Neural cell (in vitro differentiated cells): ENCODE measurements at regions not wholly inside any gene's neighbourhood (a gene's known extent, or its start where the extent isn't known, plus 50 kb on each side); places are given as distances from the start of the nearest gene placed in this dataset.

Experiments used
- H2AFZ ChIP-seq: fragments of 200-600, 300-800 bp; sonication (generic), shearing (Covaris generic); 2 replicates; pipeline ENCODE4 v1.6.0; 2014; ENCODE audit warnings: low read depth, mild to moderate bottlenecking, antibody characterized with exemption, low read length, moderate library complexity
- H3F3A ChIP-seq: fragments of 200-600 bp; shearing (Covaris generic); 2 replicates; pipeline ENCODE4 v1.6.1; 2016; ENCODE audit warnings: mild to moderate bottlenecking, moderate library complexity, mixed read lengths, antibody characterized with exemption, low read length; ENCODE audit not compliant: insufficient read depth, poor library complexity, severe bottlenecking
- H3K27ac ChIP-seq: fragments of 200-600, 300-800 bp; sonication (generic), shearing (Covaris generic); 2 replicates; pipeline ENCODE4 v1.5.1; 2014; ENCODE audit warnings: mild to moderate bottlenecking, low read length, moderate library complexity
- H3K27me3 ChIP-seq: fragments of 300-800, 200-600 bp; sonication (generic), shearing (Covaris generic); 2 replicates; pipeline ENCODE4 v1.6.0; 2014; ENCODE audit warnings: mild to moderate bottlenecking, low read depth, low read length, moderate library complexity; ENCODE audit not compliant: insufficient read depth
- H3K36me3 ChIP-seq: fragments of 300-800, 200-600 bp; sonication (generic), shearing (Covaris generic); 2 replicates; pipeline ENCODE4 v1.5.1; 2014; ENCODE audit warnings: mild to moderate bottlenecking, antibody characterized with exemption, low read length, moderate library complexity; ENCODE audit not compliant: insufficient read depth
- H3K4me2 ChIP-seq: fragments of 300-800, 200-600 bp; sonication (generic), shearing (Covaris generic); 2 replicates; pipeline ENCODE4 v1.6.0; 2014; ENCODE audit warnings: mild to moderate bottlenecking, low read length
- H3K4me3 ChIP-seq: fragments of 300-800, 200-600 bp; sonication (generic), shearing (Covaris generic); 2 replicates; pipeline ENCODE4 v1.5.1; 2014; ENCODE audit warnings: mild to moderate bottlenecking, low read length, moderate library complexity
- H3K79me2 ChIP-seq: fragments of 200-600 bp; shearing (Covaris generic); replicated peaks from 2 replicates; pipeline ENCODE4 v1.6.0; 2014; ENCODE audit warnings: mild to moderate bottlenecking, low read length, moderate library complexity; ENCODE audit not compliant: insufficient read depth
- H3K9ac ChIP-seq: fragments of 300-800, 200-600 bp; sonication (generic), shearing (Covaris generic); 2 replicates; pipeline ENCODE4 v1.6.1; 2016; ENCODE audit warnings: mild to moderate bottlenecking, low read length, mixed read lengths
- H3K9me2 ChIP-seq: fragments of 200-600 bp; shearing (Covaris generic); 2 replicates; pipeline ENCODE4 v1.6.1; 2016; ENCODE audit warnings: mild to moderate bottlenecking, low read length, mixed read lengths; ENCODE audit not compliant: insufficient read depth
- H3K9me3 ChIP-seq: fragments of 200-600, 300-800 bp; sonication (generic), shearing (Covaris generic); 2 replicates; pipeline ENCODE4 v1.6.1; 2016; ENCODE audit warnings: mild to moderate bottlenecking, mixed run types, low read length, moderate library complexity, mixed read lengths
- H4K20me1 ChIP-seq: fragments of 200-600 bp; shearing (Covaris generic); 2 replicates; pipeline ENCODE4 v1.6.1; 2016; ENCODE audit warnings: mild to moderate bottlenecking, mixed run types; ENCODE audit not compliant: insufficient read depth
- EP300 ChIP-seq: fragments of 450-650 bp; conservative IDR thresholded peaks from 2 replicates; pipeline ENCODE4 v1.6.1; 2014; ENCODE audit warnings: antibody characterized with exemption, mild to moderate bottlenecking, moderate library complexity; ENCODE audit not compliant: poor library complexity, severe bottlenecking
- EZH2 ChIP-seq: fragments of 200-600, 300-800 bp; shearing (Covaris generic), sonication (generic); IDR thresholded peaks from 2 replicates; pipeline ENCODE4 v1.6.1; 2014; ENCODE audit warnings: antibody characterized with exemption, low read length, borderline replicate concordance, mild to moderate bottlenecking; ENCODE audit not compliant: insufficient read depth, poor library complexity, severe bottlenecking
- MXI1 ChIP-seq: fragments of 450-650 bp; conservative IDR thresholded peaks from 2 replicates; pipeline ENCODE4 v1.6.1; 2014; ENCODE audit warnings: antibody characterized with exemption, mild to moderate bottlenecking; ENCODE audit not compliant: poor library complexity, severe bottlenecking
- POLR2AphosphoS5 ChIP-seq: IDR thresholded peaks from 2 replicates; pipeline ENCODE4 v1.6.1; 2012
- RAD21 ChIP-seq: fragments of 450-650 bp; conservative IDR thresholded peaks from 2 replicates; pipeline ENCODE4 v1.6.1; 2014; ENCODE audit warnings: antibody characterized with exemption, mild to moderate bottlenecking, moderate library complexity
- SMC3 ChIP-seq: fragments of 450-650 bp; conservative IDR thresholded peaks from 2 replicates; pipeline ENCODE4 v1.6.1; 2014; ENCODE audit warnings: antibody characterized with exemption, mild to moderate bottlenecking, moderate library complexity; ENCODE audit not compliant: poor library complexity
- TAF1 ChIP-seq: IDR thresholded peaks from 2 replicates; pipeline ENCODE4 v1.6.1; 2012; ENCODE audit warnings: low read depth
- TF ChIP-seq, protein P1 (sequence below): fragments of 450-650 bp; IDR thresholded peaks from 2 replicates; pipeline ENCODE4 v1.5.1; 2014; ENCODE audit warnings: antibody characterized with exemption, mild to moderate bottlenecking, moderate library complexity; ENCODE audit not compliant: poor library complexity, severe bottlenecking
- TF ChIP-seq, protein P2 (sequence below): IDR thresholded peaks from 2 replicates; pipeline ENCODE4 v1.6.1; 2012; ENCODE audit warnings: borderline replicate concordance

DNA sequence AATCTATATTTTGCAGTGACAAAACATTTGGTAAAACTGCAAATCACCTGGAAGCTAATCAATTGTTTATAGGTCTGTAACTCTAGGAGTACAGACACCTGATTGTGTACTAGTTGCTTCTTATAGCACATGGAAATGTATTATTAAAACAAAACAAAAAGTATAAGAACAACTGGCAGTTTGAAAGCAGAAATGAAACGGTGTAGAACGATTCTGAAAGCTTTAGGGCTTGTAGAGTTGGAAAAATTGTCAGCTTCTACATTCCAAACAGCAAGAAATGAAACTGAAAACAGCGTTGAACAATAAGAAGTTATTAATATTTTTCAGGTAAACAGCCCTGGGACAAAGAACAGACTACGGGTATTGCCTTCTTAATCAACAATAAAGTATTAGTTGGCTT, 273.3 kb downstream of the OLFM3 start:
- Histone ChIP-seq H2AFZ (no peak overlapping the region), H3K27ac (no peak overlapping the region), H3K36me3 (no peaks in the 10 kb centered on the region), H3K9me2 (no peaks in the 10 kb centered on the region), H3K4me2 (no peak overlapping the region), H3K4me3 (no peak overlapping the region), H3K79me2 (no peaks in the 10 kb centered on the region), H3F3A (no peaks in the 10 kb centered on the region), H3K27me3 (no peaks in the 10 kb centered on the region), H3K9me3 (no peaks in the 10 kb centered on the region), H4K20me1 (no peaks in the 10 kb centered on the region), H3K9ac (no peak overlapping the region)
- no peak for TF ChIP-seq RAD21

DNA sequence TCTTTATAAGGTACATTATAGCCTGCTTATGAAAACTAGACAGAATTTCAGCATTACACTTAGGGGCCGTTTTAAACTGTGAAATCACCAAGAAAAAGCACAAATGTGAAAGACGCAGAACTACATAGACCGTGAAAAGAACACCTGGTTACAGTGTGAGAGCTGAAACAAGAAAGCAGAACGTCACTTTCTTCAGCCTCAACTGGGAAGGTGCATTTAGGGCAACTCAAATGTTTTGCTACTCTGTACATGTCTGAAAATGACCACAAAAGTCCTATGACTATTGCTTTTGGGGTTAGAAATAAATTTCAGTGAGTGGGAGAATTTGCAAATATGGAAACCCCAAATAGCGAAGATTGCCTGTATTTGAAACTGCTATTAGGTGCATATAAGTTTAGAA, 268.7 kb downstream of the OLFM3 start:
- H3K27ac ChIP-seq: no peak overlapping the region
- no peak overlapping the region for H3K4me2 ChIP-seq
- H3K4me3 ChIP-seq: no peak overlapping the region
- H3K9me2 ChIP-seq: no peaks in the 10 kb centered on the region
- no peaks in the 10 kb centered on the region for H3K79me2 ChIP-seq
- no peaks in the 10 kb centered on the region for H3K36me3 ChIP-seq
- no peak overlapping the region for H3K9ac ChIP-seq
- TF ChIP-seq SMC3: no peak
- TF ChIP-seq EP300: no peak
- TF ChIP-seq EZH2: no peak
- TF ChIP-seq, protein P1, sequence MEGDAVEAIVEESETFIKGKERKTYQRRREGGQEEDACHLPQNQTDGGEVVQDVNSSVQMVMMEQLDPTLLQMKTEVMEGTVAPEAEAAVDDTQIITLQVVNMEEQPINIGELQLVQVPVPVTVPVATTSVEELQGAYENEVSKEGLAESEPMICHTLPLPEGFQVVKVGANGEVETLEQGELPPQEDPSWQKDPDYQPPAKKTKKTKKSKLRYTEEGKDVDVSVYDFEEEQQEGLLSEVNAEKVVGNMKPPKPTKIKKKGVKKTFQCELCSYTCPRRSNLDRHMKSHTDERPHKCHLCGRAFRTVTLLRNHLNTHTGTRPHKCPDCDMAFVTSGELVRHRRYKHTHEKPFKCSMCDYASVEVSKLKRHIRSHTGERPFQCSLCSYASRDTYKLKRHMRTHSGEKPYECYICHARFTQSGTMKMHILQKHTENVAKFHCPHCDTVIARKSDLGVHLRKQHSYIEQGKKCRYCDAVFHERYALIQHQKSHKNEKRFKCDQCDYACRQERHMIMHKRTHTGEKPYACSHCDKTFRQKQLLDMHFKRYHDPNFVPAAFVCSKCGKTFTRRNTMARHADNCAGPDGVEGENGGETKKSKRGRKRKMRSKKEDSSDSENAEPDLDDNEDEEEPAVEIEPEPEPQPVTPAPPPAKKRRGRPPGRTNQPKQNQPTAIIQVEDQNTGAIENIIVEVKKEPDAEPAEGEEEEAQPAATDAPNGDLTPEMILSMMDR: no peak
- TF ChIP-seq, protein P2, sequence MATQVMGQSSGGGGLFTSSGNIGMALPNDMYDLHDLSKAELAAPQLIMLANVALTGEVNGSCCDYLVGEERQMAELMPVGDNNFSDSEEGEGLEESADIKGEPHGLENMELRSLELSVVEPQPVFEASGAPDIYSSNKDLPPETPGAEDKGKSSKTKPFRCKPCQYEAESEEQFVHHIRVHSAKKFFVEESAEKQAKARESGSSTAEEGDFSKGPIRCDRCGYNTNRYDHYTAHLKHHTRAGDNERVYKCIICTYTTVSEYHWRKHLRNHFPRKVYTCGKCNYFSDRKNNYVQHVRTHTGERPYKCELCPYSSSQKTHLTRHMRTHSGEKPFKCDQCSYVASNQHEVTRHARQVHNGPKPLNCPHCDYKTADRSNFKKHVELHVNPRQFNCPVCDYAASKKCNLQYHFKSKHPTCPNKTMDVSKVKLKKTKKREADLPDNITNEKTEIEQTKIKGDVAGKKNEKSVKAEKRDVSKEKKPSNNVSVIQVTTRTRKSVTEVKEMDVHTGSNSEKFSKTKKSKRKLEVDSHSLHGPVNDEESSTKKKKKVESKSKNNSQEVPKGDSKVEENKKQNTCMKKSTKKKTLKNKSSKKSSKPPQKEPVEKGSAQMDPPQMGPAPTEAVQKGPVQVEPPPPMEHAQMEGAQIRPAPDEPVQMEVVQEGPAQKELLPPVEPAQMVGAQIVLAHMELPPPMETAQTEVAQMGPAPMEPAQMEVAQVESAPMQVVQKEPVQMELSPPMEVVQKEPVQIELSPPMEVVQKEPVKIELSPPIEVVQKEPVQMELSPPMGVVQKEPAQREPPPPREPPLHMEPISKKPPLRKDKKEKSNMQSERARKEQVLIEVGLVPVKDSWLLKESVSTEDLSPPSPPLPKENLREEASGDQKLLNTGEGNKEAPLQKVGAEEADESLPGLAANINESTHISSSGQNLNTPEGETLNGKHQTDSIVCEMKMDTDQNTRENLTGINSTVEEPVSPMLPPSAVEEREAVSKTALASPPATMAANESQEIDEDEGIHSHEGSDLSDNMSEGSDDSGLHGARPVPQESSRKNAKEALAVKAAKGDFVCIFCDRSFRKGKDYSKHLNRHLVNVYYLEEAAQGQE: no peak
- no peak for TF ChIP-seq POLR2AphosphoS5
- no peak for TF ChIP-seq RAD21
- TF ChIP-seq TAF1: no peak
- H2AFZ ChIP-seq: no peak overlapping the region
- H3K9me3 ChIP-seq: no peaks in the 10 kb centered on the region
- no peaks in the 10 kb centered on the region for H4K20me1 ChIP-seq
- H3K27me3 ChIP-seq: no peaks in the 10 kb centered on the region
- no peaks in the 10 kb centered on the region for H3F3A ChIP-seq

DNA sequence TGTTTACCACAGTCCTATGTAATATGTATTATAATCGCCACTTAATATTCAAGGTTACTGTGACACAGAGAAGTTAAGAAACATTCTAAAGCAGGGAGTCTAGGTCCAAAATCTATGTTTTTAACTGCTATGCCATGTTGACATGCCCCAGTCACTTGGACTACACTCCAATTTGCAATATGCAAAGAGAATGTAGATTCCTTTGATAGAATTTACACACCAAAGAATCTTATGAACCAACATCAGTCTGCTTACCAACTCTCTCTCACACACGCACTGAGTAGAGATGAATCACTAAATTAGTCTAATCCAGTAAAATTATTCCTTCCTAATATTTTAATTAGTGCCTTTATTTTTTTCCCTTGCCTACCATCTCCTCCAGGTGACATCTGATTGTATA, 266.2 kb downstream of the OLFM3 start:
- Histone ChIP-seq H3K9ac (no peak overlapping the region), H4K20me1 (no peaks in the 10 kb centered on the region), H2AFZ (no peak overlapping the region), H3K79me2 (no peaks in the 10 kb centered on the region), H3K27me3 (no peaks in the 10 kb centered on the region), H3K4me2 (no peak overlapping the region), H3K9me3 (no peaks in the 10 kb centered on the region), H3K36me3 (no peaks in the 10 kb centered on the region), H3F3A (no peaks in the 10 kb centered on the region), H3K4me3 (no peak overlapping the region), H3K9me2 (no peaks in the 10 kb centered on the region), H3K27ac (no peak overlapping the region)
- TF ChIP-seq, protein P2: no peak
- TF ChIP-seq EZH2 (no peak), EP300 (no peak), RAD21 (no peak), SMC3 (no peak), MXI1 (no peak), POLR2AphosphoS5 (no peak), TAF1 (no peak)
- TF ChIP-seq, protein P1: no peak
